ENCODE measurements at regions not wholly inside any gene's neighbourhood (a gene's known extent, or its start where the extent isn't known, plus 50 kb on each side); places are given as distances from the start of the nearest gene placed in this dataset.

- no peak for DNase-seq
These were observed 615.5 kb upstream of the MKI67 start for GRCh38 chr10:128741680-128742079.

- DNase-seq = no peak
These were observed 617.9 kb upstream of the MKI67 start for GRCh38 chr10:128744092-128744491.

- DNase-seq = peak in 2 of 3 donors; percentile 29 to 62
These were observed 618.6 kb upstream of the MKI67 start for GRCh38 chr10:128744811-128745305.

GRCh38 chr10:128747582-128748346 lies 621.5 kb upstream of the MKI67 start:
- no peak for DNase-seq

GRCh38 chr10:128751284-128751683 lies 625.1 kb upstream of the MKI67 start:
- no peak for DNase-seq

DNA sequence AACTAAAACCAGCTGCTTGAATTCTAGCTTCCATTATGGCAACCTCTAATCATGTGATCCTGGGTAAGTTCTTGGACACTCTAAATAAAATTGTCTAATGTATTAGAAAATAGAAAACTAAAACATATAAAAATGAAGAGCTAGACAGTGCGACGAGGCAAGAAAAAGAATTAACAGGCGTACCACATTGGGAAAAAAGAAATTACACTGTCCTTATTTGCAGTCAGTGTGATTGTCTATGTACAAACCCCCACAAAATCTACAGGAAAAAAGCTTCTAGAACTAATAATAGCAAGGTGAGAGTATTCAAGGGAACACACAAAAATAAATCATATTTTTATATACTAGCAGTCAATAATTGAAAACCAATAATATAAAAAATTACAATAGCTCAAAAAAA lies 625.6 kb upstream of the MKI67 start:
- DNase-seq = no peak

GRCh38 chr10:128759174-128759573 lies 633.0 kb upstream of the MKI67 start:
- DNase-seq = no peak

GRCh38 chr10:128763588-128763987 lies 637.4 kb upstream of the MKI67 start:
- DNase-seq = no peak

- no peak for DNase-seq
These were observed 638.0 kb upstream of the MKI67 start for GRCh38 chr10:128764190-128764589.

GRCh38 chr10:128766915-128767314 lies 640.7 kb upstream of the MKI67 start:
- no peak for DNase-seq

GRCh38 chr10:128774979-128775378 lies 648.8 kb upstream of the MKI67 start:
- no peak for DNase-seq

DNA sequence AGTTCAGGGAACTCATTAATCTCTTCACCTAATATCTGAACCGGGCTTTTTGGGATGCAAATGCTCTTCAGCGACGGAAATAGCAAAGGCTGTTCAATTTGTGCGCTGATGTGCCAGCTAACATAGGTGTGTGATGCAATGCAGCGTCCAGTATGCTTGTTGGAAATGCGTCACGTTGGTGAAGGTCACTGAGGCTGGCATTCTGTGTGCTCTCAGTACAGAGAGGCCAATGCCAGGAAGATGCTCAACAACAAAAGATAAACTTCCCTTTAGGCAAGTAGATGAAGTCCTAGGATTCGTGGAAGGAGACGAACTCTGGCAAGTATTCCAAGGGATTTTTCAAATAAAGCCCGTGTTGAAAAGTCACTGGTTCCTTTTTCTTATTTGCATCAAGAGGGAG lies 649.5 kb upstream of the MKI67 start:
- DNase-seq = no peak

GRCh38 chr10:128776673-128777252 lies 650.5 kb upstream of the MKI67 start:
- DNase-seq = no peak

- no peak for DNase-seq
These were observed 651.1 kb upstream of the MKI67 start for GRCh38 chr10:128777342-128777741.

DNA sequence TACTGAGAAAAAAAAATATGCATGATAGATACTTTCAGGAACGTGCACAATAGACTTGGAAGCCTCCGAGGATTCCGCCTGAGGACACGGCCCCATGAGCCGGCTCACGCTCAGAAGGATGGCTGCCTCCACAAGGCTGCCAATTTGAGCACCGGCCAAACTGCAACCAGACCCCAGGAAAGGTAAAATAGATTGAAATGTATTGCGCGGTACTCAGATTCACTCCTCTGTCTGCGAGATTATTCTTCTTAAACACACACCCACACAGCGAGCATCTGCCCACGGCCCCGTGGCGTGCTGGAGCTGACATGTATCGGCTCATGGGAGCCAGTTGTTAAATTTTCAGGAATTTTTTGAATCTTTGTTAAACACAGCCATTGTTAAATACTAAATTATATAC lies 653.2 kb upstream of the MKI67 start:
- peak; percentile 3 to 72 (median 43) for DNase-seq

DNA sequence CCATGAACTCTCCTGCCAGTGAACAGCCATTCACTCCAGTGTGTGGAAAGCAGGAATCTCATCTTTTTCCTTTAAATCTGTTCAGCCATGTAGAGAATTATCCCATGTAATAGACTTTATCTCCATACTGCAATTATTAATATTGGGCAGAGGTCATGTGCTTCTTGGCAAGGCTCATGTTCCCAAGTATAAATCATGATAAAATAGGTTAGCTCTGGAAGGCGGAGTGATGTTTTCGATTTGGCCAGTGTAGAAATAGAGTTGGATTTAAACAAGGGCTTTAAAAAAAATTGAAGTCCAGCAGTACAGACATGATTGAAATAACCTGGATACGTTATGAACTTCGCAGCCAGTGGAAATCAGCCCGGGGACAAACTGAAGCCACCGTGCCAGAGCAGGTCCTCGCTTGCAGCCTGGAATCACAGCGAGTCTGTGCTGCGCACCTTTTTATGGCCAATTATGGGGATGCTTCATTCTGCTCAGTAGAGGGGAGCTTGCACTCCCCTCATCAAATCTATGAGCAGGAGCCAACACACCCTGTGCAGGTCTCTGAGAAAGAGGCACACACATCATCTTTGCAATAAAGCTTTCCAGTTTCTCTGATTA lies 654.0 kb upstream of the MKI67 start:
- peak; percentile 2 to 74 (median 32) for DNase-seq

DNA sequence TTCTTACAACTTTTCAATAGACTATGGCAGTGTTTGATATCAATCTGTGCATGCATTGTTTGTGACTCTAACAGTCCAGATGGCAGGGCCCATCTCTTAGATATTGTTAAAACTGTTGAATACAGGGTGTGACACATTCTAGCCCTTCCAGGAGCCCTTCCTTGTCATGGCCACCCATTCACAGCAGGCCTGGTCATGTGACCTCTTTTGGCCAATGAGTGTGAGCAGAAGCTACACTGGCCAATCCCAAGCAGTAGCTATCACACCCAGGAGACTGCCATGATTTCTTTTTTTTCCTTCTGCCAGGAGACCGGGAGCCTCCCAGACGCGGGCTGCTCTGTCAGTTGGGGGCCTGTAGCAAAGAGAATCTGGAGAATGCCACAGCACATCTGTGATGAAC lies 655.4 kb upstream of the MKI67 start:
- DNase-seq = no peak

GRCh38 chr10:128784444-128784843 lies 658.2 kb upstream of the MKI67 start:
- no peak for DNase-seq

GRCh38 chr10:128792426-128793140 lies 666.4 kb upstream of the MKI67 start:
- no peak for DNase-seq

- DNase-seq = no peak
These were observed 667.8 kb upstream of the MKI67 start for GRCh38 chr10:128793726-128794655.

DNA sequence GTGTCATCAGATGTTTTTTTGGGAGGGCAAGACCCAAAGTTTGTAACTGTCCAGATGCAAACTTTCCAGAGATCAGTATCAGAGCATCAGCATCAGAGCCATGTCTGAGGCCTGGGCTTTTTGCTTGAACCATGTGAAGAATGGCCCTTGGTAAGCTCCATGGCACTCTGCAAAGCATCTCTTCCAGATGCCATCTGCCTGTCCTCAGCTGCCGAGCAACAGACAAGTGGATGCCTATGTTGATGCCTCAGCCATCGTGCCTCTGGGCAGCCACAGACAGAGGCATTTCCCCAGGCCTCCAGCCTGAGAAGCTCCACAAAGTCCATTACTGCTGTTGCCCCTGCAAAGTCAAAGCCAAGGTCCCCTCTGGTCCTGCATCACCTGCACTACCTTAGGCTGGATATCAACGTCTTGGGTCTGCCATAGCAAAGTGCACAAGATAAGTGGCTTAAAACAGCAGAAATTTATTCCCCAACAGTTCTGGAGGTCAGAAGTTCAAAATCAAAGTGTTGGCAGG lies 670.2 kb upstream of the MKI67 start:
- no peak for DNase-seq

All from muscle of back (tissue), 3 donors.